GM23338 (cell line): ENCODE measurements at regions not wholly inside any gene's neighbourhood (a gene's known extent, or its start where the extent isn't known, plus 50 kb on each side); places are given as distances from the start of the nearest gene placed in this dataset.

Experiments
- ATAC-seq: fragments of 200-7000 bp; cut with Tn5 transposase; 3 replicates; pipeline ENCODE4 v1.9.1; 2020
- DNase-seq: peaks from one replicate; pipeline ENCODE4 v3.0.0-alpha.2; 2015; ENCODE audit warnings: low spot score
- H2AFZ ChIP-seq: fragments of 200-600 bp; sonication (generic); 2 replicates; pipeline ENCODE4 v1.8.0; 2016; ENCODE audit warnings: antibody characterized with exemption, mild to moderate bottlenecking, moderate library complexity
- H3F3A ChIP-seq: fragments of 200-600 bp; sonication (generic); replicated peaks from 2 replicates; pipeline ENCODE4 v1.8.0; 2017; ENCODE audit warnings: antibody characterized with exemption, mixed run types, low read depth
- H3K27ac ChIP-seq: fragments of 200-600 bp; sonication (generic); 2 replicates; pipeline ENCODE4 v1.6.1; 2016; ENCODE audit warnings: low read depth
- H3K27me3 ChIP-seq: fragments of 200-600 bp; sonication (generic); 2 replicates; pipeline ENCODE4 v1.8.0; 2016; ENCODE audit warnings: mild to moderate bottlenecking, mixed run types, moderate library complexity; ENCODE audit not compliant: insufficient read depth
- H3K36me3 ChIP-seq: fragments of 200-600 bp; sonication (generic); 2 replicates; pipeline ENCODE4 v1.8.0; 2016; ENCODE audit warnings: mild to moderate bottlenecking; ENCODE audit not compliant: insufficient read depth
- H3K4me1 ChIP-seq: fragments of 200-600 bp; sonication (generic); 2 replicates; pipeline ENCODE4 v1.8.0; 2016; ENCODE audit warnings: mild to moderate bottlenecking, moderate library complexity; ENCODE audit not compliant: insufficient read depth
- H3K4me2 ChIP-seq: fragments of 200-600 bp; sonication (generic); 2 replicates; pipeline ENCODE4 v1.7.1; 2017; ENCODE audit warnings: mixed run types
- H3K4me3 ChIP-seq: fragments of 200-600 bp; sonication (generic); 2 replicates; pipeline ENCODE4 v1.6.1; 2016; ENCODE audit warnings: mixed run types
- H3K79me2 ChIP-seq: fragments of 200-600 bp; sonication (generic); replicated peaks from 2 replicates; pipeline ENCODE4 v1.8.0; 2017; ENCODE audit warnings: mild to moderate bottlenecking; ENCODE audit not compliant: insufficient read depth
- H3K9me2 ChIP-seq: fragments of 200-600 bp; sonication (generic); 2 replicates; pipeline ENCODE4 v1.8.0; 2017; ENCODE audit not compliant: insufficient read depth
- H4K20me1 ChIP-seq: fragments of 200-600 bp; sonication (generic); replicated peaks from 2 replicates; pipeline ENCODE4 v1.8.0; 2017; ENCODE audit warnings: mild to moderate bottlenecking; ENCODE audit not compliant: insufficient read depth
- H3K27ac Mint-ChIP-seq: 2 replicates; pipeline ENCODE4 v1.8.0; 2020; ENCODE audit warnings: inconsistent platforms, mild to moderate bottlenecking, moderate library complexity, mixed read lengths
- H3K27me3 Mint-ChIP-seq: 3 replicates; pipeline ENCODE4 v1.8.0; 2022; ENCODE audit warnings: low read depth, mild to moderate bottlenecking, moderate library complexity, mixed read lengths, inconsistent platforms; ENCODE audit not compliant: insufficient read depth, poor library complexity
- H3K36me3 Mint-ChIP-seq: 3 replicates; pipeline ENCODE4 v1.8.0; 2021; ENCODE audit warnings: low read depth, mild to moderate bottlenecking, inconsistent platforms, moderate library complexity, mixed read lengths
- H3K4me1 Mint-ChIP-seq: 3 replicates; pipeline ENCODE4 v1.8.0; 2020; ENCODE audit warnings: mild to moderate bottlenecking, inconsistent platforms, mixed read lengths
- H3K4me3 Mint-ChIP-seq: 3 replicates; pipeline ENCODE4 v1.8.0; 2021; ENCODE audit warnings: moderate library complexity, mild to moderate bottlenecking, inconsistent platforms, mixed read lengths
- H3K9me3 Mint-ChIP-seq: 3 replicates; pipeline ENCODE4 v1.8.0; 2020; ENCODE audit warnings: moderate library complexity, mild to moderate bottlenecking, inconsistent platforms, mixed read lengths
- CTCF ChIP-seq, 2 experiments: fragments of 200-600 bp in 1 of 2; sonication (generic) in 1 of 2; conservative IDR thresholded peaks; 2 replicates each; pipeline versions ENCODE4 v1.5.1 to v1.6.1; 2016 to 2017; ENCODE audit warnings: antibody characterized with exemption in 2 of 2, low read depth in 2 of 2, mild to moderate bottlenecking in 2 of 2, moderate library complexity in 1 of 2
- EZH2 ChIP-seq: fragments of 200-600 bp; sonication (generic); IDR thresholded peaks from one replicate; pipeline ENCODE4 v1.8.0; 2017; ENCODE audit warnings: antibody characterized with exemption, mild to moderate bottlenecking, low read depth; ENCODE audit not compliant: unreplicated experiment
- EZH2phosphoT487 ChIP-seq: fragments of 200-600 bp; sonication (generic); IDR thresholded peaks from one replicate; pipeline ENCODE4 v1.8.1; 2018; ENCODE audit warnings: antibody characterized with exemption; ENCODE audit not compliant: unreplicated experiment
- JUNB ChIP-seq: IDR thresholded peaks from one replicate; pipeline ENCODE4 v1.6.1; 2016; ENCODE audit warnings: antibody characterized with exemption; ENCODE audit not compliant: unreplicated experiment
- NANOG ChIP-seq: IDR thresholded peaks from 2 replicates; pipeline ENCODE4 v1.6.1; 2016; ENCODE audit warnings: antibody characterized with exemption, borderline replicate concordance
- REST ChIP-seq: IDR thresholded peaks from one replicate; pipeline ENCODE4 v1.6.1; 2018; ENCODE audit warnings: antibody characterized with exemption; ENCODE audit not compliant: unreplicated experiment
- STAT1 ChIP-seq: IDR thresholded peaks from one replicate; pipeline ENCODE4 v1.6.1; 2016; ENCODE audit warnings: antibody characterized with exemption; ENCODE audit not compliant: unreplicated experiment
- ZNF114 ChIP-seq: fragments of 250-450 bp; sonication (Bioruptor Pico); IDR thresholded peaks from 2 replicates; pipeline ENCODE4 v1.5.0; 2020; ENCODE audit warnings: mild to moderate bottlenecking, moderate library complexity
- ZNF331 ChIP-seq: fragments of 250-450 bp; sonication (Bioruptor Pico); IDR thresholded peaks from 2 replicates; pipeline ENCODE4 v1.5.0; 2020; ENCODE audit warnings: low read depth, mild to moderate bottlenecking, moderate library complexity
- ZNF462 ChIP-seq: fragments of 250-450 bp; sonication (Bioruptor Pico); IDR thresholded peaks from 2 replicates; pipeline ENCODE4 v1.5.0; 2020; ENCODE audit warnings: mild to moderate bottlenecking, moderate library complexity

GRCh38 chr5:143581147-143581546, 177.7 kb upstream of the NR3C1 start:
- ATAC-seq = no peak
- Mint-ChIP-seq H3K9me3 (no peaks in the 10 kb centered on the region), H3K4me3 (no peak overlapping the region), H3K4me1 (peaks cover 24% of the 10 kb centered on the region; the same call in 2 of the 3 replicates), H3K36me3 (no peaks in the 10 kb centered on the region), H3K27ac (no peak overlapping the region), H3K27me3 (peaks cover 2% of the 10 kb centered on the region)
- no peak for DNase-seq
- Histone ChIP-seq H3K4me2 (no peak overlapping the region), H3K9me2 (no peaks in the 10 kb centered on the region), H3K79me2 (no peaks in the 10 kb centered on the region), H2AFZ (no peak overlapping the region), H4K20me1 (no peaks in the 10 kb centered on the region), H3K4me3 (no peak overlapping the region), H3K27ac (no peak overlapping the region), H3K36me3 (no peaks in the 10 kb centered on the region), H3F3A (no peaks in the 10 kb centered on the region), H3K27me3 (no peaks in the 10 kb centered on the region), H3K4me1 (no peaks in the 10 kb centered on the region)
- TF ChIP-seq REST (no peak), ZNF462 (no peak), ZNF114 (CRISPR knock-in tag) (no peak), CTCF (conservative IDR thresholded peaks at IDR 0.05; ENCODE audit: low read depth in 2 of 2) (no peak), ZNF331 (CRISPR knock-in tag) (no peak), NANOG (no peak), STAT1 (no peak), EZH2phosphoT487 (no peak), JUNB (no peak), EZH2 (no peak)
